PFSK-1 (cell line): ENCODE measurements at regions not wholly inside any gene's neighbourhood (a gene's known extent, or its start where the extent isn't known, plus 50 kb on each side); places are given as distances from the start of the nearest gene placed in this dataset.

Experiments used
- FOXP2 ChIP-seq: optimal IDR thresholded peaks from 2 replicates; pipeline ENCODE3; 2011; ENCODE audit warnings: borderline replicate concordance, control low read depth, inconsistent platforms; ENCODE audit not compliant: insufficient read depth; ENCODE audit errors: extremely low read length, extremely low read depth
- POLR2AphosphoS5 ChIP-seq: IDR thresholded peaks from 2 replicates; pipeline ENCODE4 v1.6.1; 2012; ENCODE audit warnings: low read depth, mild to moderate bottlenecking, control low read depth, low read length, moderate library complexity
- REST ChIP-seq, 2 experiments: IDR thresholded peaks; 2 replicates each; pipeline versions ENCODE4 v1.6.1 to v1.8.0; 2011 to 2012; ENCODE audit warnings: low read depth in 2 of 2, low read length in 2 of 2, control low read depth in 1 of 2, inconsistent platforms in 1 of 2, mild to moderate bottlenecking in 1 of 2, moderate library complexity in 1 of 2; ENCODE audit not compliant: insufficient read depth in 1 of 2
- SIN3A ChIP-seq: IDR thresholded peaks from 2 replicates; pipeline ENCODE4 v1.6.1; 2012; ENCODE audit warnings: mild to moderate bottlenecking, low read length, moderate library complexity, borderline replicate concordance; ENCODE audit not compliant: insufficient read depth
- TAF1 ChIP-seq: IDR thresholded peaks from 2 replicates; pipeline ENCODE4 v1.6.1; 2012; ENCODE audit warnings: low read length, control low read depth, borderline replicate concordance; ENCODE audit not compliant: insufficient read depth

- TF ChIP-seq SIN3A (no peak), TAF1 (no peak), REST (IDR thresholded peaks at IDR 0.05; ENCODE audit: insufficient read depth in 1 of 2, low read depth in 2 of 2, low read length in 2 of 2) (no peak), POLR2AphosphoS5 (no peak)
These were observed 325.1 kb upstream of the RAB6C start for GRCh38 chr2:129654331-129654730.

DNA sequence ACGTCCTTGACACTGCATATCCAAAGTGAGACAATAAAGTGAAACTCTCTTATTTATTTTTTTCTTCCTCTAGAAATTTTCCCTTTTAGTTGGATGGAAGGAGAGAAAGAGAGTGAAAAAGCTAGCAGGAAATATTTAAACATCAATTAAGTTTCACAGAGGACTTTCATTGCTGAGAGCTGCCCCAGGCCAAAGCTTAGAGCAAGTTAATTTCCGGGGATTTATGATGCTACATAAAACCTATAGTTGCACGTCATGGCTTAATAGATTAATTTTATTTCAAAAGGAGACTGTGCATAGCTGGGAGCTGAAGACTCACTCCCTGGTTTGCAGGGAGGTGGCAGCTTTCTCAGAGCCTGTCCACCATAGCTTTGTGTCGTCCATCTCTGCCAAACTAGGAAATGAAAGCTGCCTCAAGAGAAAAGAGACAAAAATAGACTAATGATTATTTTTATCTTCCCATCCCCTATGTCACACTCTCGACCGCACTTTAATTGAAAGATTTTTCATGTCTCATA is 323.3 kb upstream of the RAB6C start:
- TF ChIP-seq REST (IDR thresholded peaks at IDR 0.05; ENCODE audit: insufficient read depth in 1 of 2, low read depth in 2 of 2, low read length in 2 of 2): no peak
- TF ChIP-seq TAF1: no peak
- no peak for TF ChIP-seq FOXP2
- TF ChIP-seq SIN3A: no peak
- no peak for TF ChIP-seq POLR2AphosphoS5

GRCh38 chr2:129658430-129658829 is 321.0 kb upstream of the RAB6C start:
- TF ChIP-seq POLR2AphosphoS5: no peak
- no peak for TF ChIP-seq TAF1

GRCh38 chr2:129661935-129662334 is 317.5 kb upstream of the RAB6C start:
- TF ChIP-seq TAF1 (no peak), REST (IDR thresholded peaks at IDR 0.05; ENCODE audit: insufficient read depth in 1 of 2, low read depth in 2 of 2, low read length in 2 of 2) (no peak), SIN3A (no peak), FOXP2 (no peak), POLR2AphosphoS5 (no peak)

- TF ChIP-seq TAF1: no peak
- no peak for TF ChIP-seq REST (IDR thresholded peaks at IDR 0.05; ENCODE audit: insufficient read depth in 1 of 2, low read depth in 2 of 2, low read length in 2 of 2)
- no peak for TF ChIP-seq SIN3A
- no peak for TF ChIP-seq POLR2AphosphoS5
- no peak for TF ChIP-seq FOXP2
These were observed 311.9 kb upstream of the RAB6C start for GRCh38 chr2:129667577-129667976.
